ENCODE measurements at regions not wholly inside any gene's neighbourhood (a gene's known extent, or its start where the extent isn't known, plus 50 kb on each side); places are given as distances from the start of the nearest gene placed in this dataset.

DNA sequence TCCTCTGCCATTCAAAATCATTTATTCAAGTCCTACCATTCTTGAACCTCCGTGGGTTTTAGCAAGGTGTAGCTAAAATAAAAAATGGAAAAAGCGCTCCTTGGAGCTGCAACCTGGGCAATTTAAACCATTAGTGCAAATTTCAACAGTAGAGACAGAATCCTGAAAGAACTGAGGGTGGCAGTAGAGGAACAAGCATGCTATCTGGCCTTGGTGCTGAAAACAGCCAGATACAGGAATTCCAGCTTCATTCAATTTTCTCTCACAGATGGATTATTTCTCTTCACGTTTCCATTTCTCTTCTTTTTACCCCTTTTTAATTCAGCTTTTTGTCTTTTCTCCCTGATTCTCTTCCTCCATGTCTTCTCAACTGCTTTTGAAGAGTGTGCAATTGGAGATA, 77.7 kb downstream of the OTUD1 start:
- TF ChIP-seq ZFX (IDR thresholded peaks at IDR 0.05) = no peak
- TF ChIP-seq, protein P1, sequence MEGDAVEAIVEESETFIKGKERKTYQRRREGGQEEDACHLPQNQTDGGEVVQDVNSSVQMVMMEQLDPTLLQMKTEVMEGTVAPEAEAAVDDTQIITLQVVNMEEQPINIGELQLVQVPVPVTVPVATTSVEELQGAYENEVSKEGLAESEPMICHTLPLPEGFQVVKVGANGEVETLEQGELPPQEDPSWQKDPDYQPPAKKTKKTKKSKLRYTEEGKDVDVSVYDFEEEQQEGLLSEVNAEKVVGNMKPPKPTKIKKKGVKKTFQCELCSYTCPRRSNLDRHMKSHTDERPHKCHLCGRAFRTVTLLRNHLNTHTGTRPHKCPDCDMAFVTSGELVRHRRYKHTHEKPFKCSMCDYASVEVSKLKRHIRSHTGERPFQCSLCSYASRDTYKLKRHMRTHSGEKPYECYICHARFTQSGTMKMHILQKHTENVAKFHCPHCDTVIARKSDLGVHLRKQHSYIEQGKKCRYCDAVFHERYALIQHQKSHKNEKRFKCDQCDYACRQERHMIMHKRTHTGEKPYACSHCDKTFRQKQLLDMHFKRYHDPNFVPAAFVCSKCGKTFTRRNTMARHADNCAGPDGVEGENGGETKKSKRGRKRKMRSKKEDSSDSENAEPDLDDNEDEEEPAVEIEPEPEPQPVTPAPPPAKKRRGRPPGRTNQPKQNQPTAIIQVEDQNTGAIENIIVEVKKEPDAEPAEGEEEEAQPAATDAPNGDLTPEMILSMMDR (conservative IDR thresholded peaks at IDR 0.05) = peak; percentile 73
- no peak overlapping the region for H3K27ac ChIP-seq

DNA sequence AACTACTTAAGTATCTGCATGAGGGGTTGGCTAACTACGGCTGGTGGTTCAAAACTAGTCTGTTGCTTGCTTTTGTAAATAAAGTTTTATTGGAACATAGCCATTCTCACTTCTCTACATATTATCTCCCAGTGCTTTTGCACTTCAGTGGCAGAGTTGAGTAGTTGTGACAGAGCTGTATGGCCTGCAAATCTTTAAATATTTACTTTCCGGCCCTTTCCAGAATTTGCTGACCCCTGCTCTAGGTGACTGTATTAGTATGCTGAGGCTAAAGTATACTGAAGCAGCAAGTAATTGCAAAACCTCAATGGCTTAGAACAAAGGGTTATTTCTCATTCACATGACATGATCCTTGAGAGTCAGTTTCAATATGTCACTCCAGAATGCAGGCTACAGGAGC, 78.3 kb downstream of the OTUD1 start:
- TF ChIP-seq, protein P1 (conservative IDR thresholded peaks at IDR 0.05) = no peak
- no peak for TF ChIP-seq ZFX (IDR thresholded peaks at IDR 0.05)
- H3K27ac ChIP-seq = no peak overlapping the region

DNA sequence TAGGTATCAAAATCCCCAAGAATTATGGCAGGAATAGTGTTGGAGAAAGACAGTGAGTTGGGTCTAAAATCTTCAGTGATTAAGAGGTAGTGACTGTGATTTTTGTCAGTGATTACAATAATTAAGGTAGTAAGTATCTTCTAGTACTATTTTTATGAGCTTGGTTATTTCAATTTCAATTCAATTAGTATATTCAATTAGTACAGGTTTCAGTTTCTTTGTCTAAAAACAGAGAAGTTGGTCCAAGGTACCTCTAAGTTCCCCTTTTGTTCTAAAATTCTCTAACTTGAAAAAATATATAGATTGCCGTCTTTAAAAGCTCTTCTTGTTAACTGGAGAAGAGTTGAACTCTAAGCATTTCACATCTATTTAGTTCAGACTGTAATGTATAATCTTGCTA, 82.9 kb downstream of the OTUD1 start:
- no peak overlapping the region for H3K27ac ChIP-seq

DNA sequence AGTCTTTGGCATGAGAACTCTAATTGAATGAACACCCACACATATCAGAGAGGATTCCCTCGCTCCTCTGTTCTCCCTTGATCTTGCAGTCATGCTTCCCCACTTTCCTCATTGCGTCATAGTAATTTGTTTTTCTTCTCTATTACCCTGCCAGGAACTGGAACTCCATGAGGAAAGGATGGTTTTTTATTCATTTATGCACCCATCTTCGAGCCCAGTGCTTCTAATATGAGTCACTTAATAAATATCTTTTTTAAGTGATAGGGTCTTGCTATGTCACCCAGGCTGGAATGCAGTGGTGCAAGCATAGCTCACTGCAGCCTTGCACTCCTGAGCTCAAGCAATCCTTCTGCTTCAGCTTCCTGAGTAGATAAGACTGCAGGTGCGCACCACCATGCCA, 83.5 kb downstream of the OTUD1 start:
- TF ChIP-seq, protein P1 (conservative IDR thresholded peaks at IDR 0.05) = no peak
- TF ChIP-seq ZFX (IDR thresholded peaks at IDR 0.05) = no peak
- no peak overlapping the region for H3K27ac ChIP-seq

More for the DNA sequence above, 82.9 kb downstream of the OTUD1 start:
- no peak for TF ChIP-seq ZFX (IDR thresholded peaks at IDR 0.05)
- TF ChIP-seq, protein P1 (conservative IDR thresholded peaks at IDR 0.05) = no peak

DNA sequence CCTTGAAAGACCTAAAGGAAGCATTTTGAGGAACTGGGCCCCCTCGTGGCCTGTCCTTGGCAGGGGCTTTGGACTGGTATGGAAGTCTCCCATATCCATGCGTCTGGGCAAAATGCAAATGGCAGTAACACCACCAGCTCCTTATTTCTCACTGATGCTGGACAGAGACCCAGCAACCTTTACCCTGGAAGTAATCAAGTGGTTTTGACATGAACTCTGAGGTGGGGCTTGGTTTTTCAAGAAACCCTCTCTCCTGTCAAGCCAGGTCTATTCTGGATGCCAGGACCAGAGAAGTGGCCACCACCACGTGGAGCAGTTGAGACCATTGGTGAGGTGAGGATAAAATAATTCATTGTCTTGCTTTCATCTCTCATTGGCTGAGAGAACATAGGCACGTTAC, 84.4 kb downstream of the OTUD1 start:
- no peak for TF ChIP-seq ZFX (IDR thresholded peaks at IDR 0.05)
- TF ChIP-seq, protein P1 (conservative IDR thresholded peaks at IDR 0.05) = no peak
- H3K27ac ChIP-seq = no peak overlapping the region

DNA sequence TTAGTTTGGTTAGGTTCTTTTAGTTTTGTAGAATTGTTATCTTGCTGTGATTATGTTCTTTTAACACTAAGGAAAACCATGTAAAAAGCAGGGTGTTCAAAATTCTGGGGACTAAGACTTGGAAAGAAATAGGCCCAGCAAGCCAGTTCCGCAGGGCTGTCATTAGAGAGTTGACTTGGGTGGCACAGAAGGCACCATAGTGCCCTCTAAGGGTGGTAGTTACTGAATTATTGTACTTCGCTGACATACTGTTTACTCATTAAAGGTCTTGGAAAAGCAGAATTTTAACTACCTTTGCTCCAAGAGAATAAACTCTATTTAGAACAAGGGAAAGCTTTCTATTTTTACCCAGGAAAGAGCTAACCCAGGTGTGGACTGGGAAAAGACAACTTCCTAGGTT, 86.5 kb downstream of the OTUD1 start:
- no peak for TF ChIP-seq ZFX (IDR thresholded peaks at IDR 0.05)
- TF ChIP-seq, protein P1 (conservative IDR thresholded peaks at IDR 0.05) = peak; percentile 73
- H3K27ac ChIP-seq = no peak overlapping the region

DNA sequence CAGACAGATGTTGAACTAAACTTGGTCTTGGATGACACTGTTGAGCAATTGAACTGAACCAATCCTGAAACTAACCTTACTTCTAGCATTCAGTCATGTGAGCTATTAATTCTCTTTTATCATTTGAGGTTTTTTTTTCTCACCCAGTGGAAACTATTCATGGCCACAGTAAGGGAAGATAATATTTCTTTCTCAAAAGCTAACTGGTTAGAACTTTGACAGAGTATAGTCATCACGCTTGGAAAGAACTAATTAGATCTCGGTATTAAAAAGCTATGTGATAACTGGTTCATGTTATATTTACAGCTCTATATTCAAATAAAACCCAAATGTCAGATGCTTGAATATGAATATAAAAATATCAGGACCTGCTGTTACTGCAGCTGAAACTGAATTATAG, 89.5 kb downstream of the OTUD1 start:
- no peak for TF ChIP-seq ZFX (IDR thresholded peaks at IDR 0.05)
- TF ChIP-seq, protein P1 (conservative IDR thresholded peaks at IDR 0.05) = no peak
- H3K27ac ChIP-seq = no peak overlapping the region

Measured in C4-2B (cell line).